COLO668 (cell line): ENCODE measurements at regions not wholly inside any gene's neighbourhood (a gene's known extent, or its start where the extent isn't known, plus 50 kb on each side); places are given as distances from the start of the nearest gene placed in this dataset.

Experiments
- DNase-seq: peaks from one replicate; lab custom pipeline; 2025; ENCODE audit not compliant: unreplicated experiment; lab: John Stamatoyannopoulos, UW

GRCh38 chr2:46850742-46851141 is 64.9 kb downstream of the MCFD2 start:
- DNase-seq, result no peak

GRCh38 chr2:46849721-46850556 is 65.7 kb downstream of the MCFD2 start:
- DNase-seq, result no peak

- DNase-seq, result no peak
Measured at GRCh38 chr2:46849046-46849715, 66.4 kb downstream of the MCFD2 start.

- no peak for DNase-seq
Measured at GRCh38 chr2:46848447-46848846, 67.2 kb downstream of the MCFD2 start.

DNA sequence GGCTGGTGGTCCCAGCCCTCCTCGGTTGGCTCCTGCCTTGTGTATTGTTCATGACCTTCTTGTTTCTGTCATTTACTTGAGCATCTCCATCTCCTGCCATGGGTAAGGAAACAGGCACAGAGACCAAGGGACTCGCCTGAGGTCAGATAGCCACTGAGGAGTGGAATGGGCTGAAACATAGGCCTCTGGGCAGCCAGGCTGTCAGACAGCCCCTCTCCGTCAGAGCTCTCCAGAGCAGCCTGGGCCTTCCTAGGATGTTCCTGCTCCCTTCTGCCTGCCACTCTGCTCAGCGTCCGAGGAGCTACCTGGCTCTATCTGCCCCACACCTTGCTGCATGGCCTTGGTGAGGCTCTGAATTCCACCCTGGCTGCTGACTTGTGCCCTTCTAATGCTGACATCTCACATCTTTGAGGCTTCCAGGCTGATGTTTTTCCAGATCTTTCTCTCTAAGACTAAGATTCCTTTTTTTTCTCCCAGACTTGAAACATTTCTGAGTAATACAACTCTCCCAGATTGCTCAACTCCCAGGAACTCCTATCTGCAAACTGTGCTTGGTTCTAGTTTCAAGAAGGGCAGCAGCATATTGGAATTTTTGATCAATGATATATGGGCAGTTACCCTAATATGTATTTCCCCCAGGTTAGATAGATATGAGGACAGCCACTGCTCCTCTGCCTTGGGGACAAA is 67.7 kb downstream of the MCFD2 start:
- DNase-seq, result no peak

GRCh38 chr2:46847185-46847710 is 68.4 kb downstream of the MCFD2 start:
- peak; percentile 12 for DNase-seq

GRCh38 chr2:46846536-46846935 is 69.1 kb downstream of the MCFD2 start:
- DNase-seq, result no peak

DNA sequence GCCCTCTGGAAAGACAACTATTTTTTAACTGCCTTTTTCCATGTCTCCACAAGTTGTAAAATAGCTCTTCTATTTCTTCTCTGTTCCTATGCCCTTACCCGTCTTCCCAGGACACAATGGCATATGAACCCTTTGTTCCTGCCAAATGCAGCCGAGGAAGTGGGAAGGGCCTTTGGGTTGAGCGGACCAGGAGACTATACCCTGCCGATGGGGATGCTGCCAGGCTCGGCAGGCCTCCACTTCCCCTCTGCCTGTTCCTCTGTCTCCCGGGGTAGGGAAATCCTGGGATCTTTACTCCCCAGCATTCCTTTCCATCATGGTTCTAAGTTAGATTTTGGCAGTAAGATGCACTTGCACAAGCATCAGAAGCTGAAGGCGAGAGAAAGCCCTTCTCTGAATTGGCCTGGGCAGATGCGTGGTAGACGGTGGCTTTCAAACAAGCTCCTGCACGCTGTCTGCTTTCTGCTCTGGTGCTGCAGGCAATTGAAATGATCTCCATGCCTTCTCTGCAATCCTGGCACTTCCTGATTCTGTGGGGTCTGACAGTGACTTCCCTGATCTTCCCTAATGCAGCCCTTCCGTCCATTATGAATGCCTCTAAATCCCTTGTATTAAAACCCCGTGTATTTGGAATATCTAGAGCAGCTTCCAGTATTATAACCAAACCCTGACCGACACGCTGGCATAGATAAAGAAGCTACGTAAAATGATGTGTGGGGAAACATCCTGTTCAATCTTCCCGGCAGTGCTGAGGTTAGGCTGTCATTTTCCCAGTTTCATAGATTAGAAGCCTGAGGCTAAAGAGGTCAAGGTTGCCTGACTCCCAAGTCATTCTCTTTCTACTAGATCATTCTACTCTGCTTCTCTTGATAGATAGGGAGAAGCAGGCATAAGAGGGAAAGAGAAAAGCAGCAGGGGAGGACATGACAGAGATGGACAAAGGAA is 69.8 kb downstream of the MCFD2 start:
- DNase-seq, result no peak

DNA sequence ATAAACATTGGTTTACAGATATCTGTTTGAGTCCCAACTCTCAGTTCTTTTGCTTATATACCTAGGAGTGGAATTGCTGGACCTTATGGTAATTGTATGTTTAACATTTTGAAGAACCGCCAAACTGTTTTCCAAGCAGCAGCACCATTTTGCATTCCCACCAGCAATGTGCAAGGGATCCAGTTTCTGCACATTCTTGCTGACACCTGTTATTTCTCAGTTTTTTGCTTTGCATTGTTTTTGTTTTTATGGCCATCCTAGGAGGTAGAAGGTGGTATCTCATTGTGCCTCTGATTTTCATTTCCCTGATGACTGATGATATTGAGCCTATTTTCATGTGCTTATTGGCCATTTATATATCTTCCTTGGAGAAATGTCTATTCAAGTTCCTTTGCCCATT is 71.2 kb downstream of the MCFD2 start:
- DNase-seq, result no peak

DNA sequence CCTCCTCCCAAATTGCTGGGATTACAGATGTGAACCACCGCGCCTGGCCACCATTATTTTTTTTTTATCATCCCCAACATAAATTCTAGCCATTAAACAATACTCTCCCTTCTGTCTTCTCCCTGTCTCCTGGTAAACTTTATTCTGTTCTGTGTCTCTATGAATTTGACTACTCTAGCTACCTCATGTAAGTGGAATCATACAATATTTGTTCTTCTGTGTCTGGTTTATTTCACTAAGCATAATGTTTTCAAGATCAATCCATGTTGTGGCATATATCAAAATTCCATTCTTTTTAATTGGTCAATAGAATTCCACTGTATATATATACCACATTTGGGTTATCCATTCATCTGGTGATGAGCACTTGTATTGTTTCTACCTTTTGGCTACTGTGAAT is 71.6 kb downstream of the MCFD2 start:
- no peak for DNase-seq

DNA sequence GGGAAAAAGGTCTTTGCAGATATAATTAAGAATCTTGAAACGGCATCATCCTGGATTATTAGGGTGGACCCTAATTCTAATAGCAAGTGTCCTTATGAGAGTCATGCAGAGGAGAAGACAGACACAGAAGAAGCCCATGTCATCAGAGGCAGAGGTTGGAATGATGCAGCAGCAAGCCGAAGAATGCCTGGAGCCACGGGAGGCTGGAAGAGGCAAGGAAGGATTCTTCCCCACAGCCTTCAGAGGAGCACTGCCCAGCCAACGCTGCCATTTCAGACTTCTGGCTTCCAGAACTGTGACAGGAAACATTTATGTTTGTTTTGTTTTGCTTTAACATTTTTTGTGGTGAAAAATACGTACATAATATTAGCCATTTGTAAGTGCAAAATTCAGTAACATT is 72.3 kb downstream of the MCFD2 start:
- no peak for DNase-seq

DNA sequence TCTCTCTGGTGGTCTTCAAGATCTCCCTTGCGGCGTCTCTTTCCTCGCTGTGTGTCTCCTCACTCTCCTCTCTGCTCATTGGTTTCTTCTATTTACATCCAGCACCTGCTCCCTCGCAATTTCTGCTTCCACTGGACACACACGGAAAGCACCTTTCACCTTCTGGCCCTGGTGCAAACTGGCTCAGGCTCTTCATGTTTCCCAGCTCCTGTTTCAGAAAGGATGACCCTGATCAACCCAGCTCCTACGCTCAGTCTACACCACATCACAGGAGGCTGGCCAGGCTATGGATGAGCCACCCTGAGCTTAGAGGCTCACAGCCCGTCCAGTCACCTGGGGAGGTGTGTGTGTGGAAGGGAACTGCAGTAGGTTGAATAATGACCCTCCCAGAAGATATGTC is 72.7 kb downstream of the MCFD2 start:
- no peak for DNase-seq

- DNase-seq, result no peak
Measured at GRCh38 chr2:46841621-46842020, 74.0 kb downstream of the MCFD2 start.

DNA sequence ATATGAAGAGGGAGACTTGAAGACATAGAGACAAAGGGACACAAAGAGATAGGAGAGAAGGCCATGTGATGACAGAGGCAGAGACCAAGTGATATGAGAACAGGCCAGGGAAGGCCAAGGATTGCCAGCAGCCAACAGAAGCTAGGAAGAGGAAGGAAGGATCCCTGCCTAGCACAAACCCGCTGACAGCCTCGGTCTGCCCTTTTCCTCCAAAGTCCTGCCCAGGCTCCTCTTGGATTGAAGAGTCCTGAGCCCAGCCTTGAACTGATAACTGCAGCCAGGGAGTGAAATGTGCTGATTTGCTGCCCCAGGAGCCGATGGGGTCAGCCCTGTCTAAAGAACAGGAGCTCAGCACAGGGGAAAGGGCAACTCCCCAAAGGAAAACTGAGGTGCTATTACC is 76.6 kb downstream of the MCFD2 start:
- DNase-seq, result no peak

GRCh38 chr2:46837704-46838103 is 77.9 kb downstream of the MCFD2 start:
- DNase-seq, result no peak

GRCh38 chr2:46837112-46837454 is 78.5 kb downstream of the MCFD2 start:
- DNase-seq, result no peak

- no peak for DNase-seq
Measured at GRCh38 chr2:46836295-46837111, 79.1 kb downstream of the MCFD2 start.

- no peak for DNase-seq
Measured at GRCh38 chr2:46835520-46835919, 80.1 kb downstream of the MCFD2 start.

DNA sequence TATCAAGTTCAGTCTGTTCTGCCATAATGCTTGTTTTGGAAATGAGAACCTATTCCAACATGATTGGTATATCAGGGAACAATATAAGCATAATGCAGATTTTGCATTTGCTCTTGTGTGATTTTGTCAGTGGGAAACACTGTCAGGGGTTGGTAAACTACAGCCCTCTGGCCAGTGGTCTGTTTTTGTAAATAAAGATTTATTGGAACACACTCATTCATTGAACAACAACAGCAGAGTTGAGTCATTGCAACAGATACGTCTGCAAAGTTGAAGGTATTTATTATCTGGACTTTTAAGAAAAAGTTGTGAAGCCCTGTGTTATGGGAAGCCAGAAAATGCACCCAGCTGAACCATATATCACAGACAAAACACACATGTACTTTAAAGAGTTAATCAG is 83.1 kb downstream of the MCFD2 start:
- no peak for DNase-seq

- DNase-seq, result no peak
Measured at GRCh38 chr2:46831869-46832265, 83.7 kb downstream of the MCFD2 start.
